HCT116 (cell line): ENCODE measurements at regions not wholly inside any gene's neighbourhood (a gene's known extent, or its start where the extent isn't known, plus 50 kb on each side); places are given as distances from the start of the nearest gene placed in this dataset.

Source experiments
- ATAC-seq: fragments of 200-7000 bp; cut with Tn5 transposase; 2 replicates; pipeline ENCODE4 v1.9.1; 2020; ENCODE audit warnings: mild to moderate bottlenecking, moderate library complexity
- BruUV-seq: library from RNA; stranded (reverse); fragments of 400-500 nt; replicated peaks from 2 replicates; lab custom pipeline; 2021; lab: Mats Ljungman, UMichigan
- CTCF ChIA-PET: fragments of 300-600 bp; sonication (Branson Sonifier 250); formaldehyde crosslinking; loops from one replicate; lab custom pipeline; 2021; ENCODE audit warnings: antibody characterized with exemption; lab: Charles Lee
- POLR2A ChIA-PET: fragments of 300-600, 350-600 bp; sonication (Branson Sonifier 250); formaldehyde crosslinking; loops from one replicate; lab custom pipeline; 2021; ENCODE audit warnings: antibody characterized with exemption; lab: Charles Lee
- RAD21 ChIA-PET, 2 experiments: fragments of 300-600 bp; sonication (Branson Sonifier 250); formaldehyde crosslinking; loops; one replicate each; lab custom pipeline; 2023; ENCODE audit warnings: low total read pairs in 2 of 2; ENCODE audit not compliant: uncharacterized antibody in 2 of 2, unreplicated experiment in 2 of 2, low non-redundant PET in 1 of 2; lab: Charles Lee
- DNase-seq: peaks from one replicate; pipeline ENCODE4 v3.0.0-alpha.2; 2010; ENCODE audit warnings: low read depth, low spot score
- H2AFZ ChIP-seq: fragments of 200-600 bp; shearing (Covaris generic), sonication (generic); 2 replicates; pipeline ENCODE4 v1.6.1; 2017; ENCODE audit warnings: low read depth, mixed run types, mixed read lengths, antibody characterized with exemption, low read length; ENCODE audit not compliant: poor library complexity, severe bottlenecking
- H3K27ac ChIP-seq: 2 replicates; pipeline ENCODE4 v1.5.1; 2012; ENCODE audit warnings: low read depth, low read length
- H3K27me3 ChIP-seq: fragments of 200-600 bp; sonication (generic); 2 replicates; pipeline ENCODE4 v1.6.1; 2016; ENCODE audit warnings: mixed run types, low read length, mixed read lengths; ENCODE audit not compliant: insufficient read depth
- H3K36me3 ChIP-seq, 2 experiments: fragments of 200-500 bp in 1 of 2; fragments of 200-600 bp in 1 of 2; sonication (Bioruptor generic) in 1 of 2; sonication (generic) in 1 of 2; 2 replicates each; pipeline versions ENCODE4 v1.5.1 to v1.6.1; 2014 to 2016; ENCODE audit warnings: low read length in 2 of 2, inconsistent platforms in 1 of 2, mixed read lengths in 1 of 2, mixed run types in 1 of 2; ENCODE audit not compliant: insufficient read depth in 2 of 2, control insufficient read depth in 1 of 2
- H3K4me1 ChIP-seq, 2 experiments: fragments of 200-600 bp in 1 of 2; sonication (generic) in 1 of 2; 2 replicates each; pipeline versions ENCODE4 v1.5.1 to v1.6.1; 2012 to 2017; ENCODE audit warnings: low read length in 2 of 2, inconsistent platforms in 1 of 2, mild to moderate bottlenecking in 1 of 2, mixed read lengths in 1 of 2, mixed run types in 1 of 2, moderate library complexity in 1 of 2; ENCODE audit not compliant: insufficient read depth in 2 of 2, control insufficient read depth in 1 of 2
- H3K4me2 ChIP-seq: fragments of 200-600 bp; sonication (generic); 2 replicates; pipeline ENCODE4 v1.6.1; 2017; ENCODE audit warnings: mixed run types, low read length, mixed read lengths
- H3K4me3 ChIP-seq, 2 experiments: fragments of 200-600 bp in 1 of 2; sonication (generic) in 1 of 2; replicated peaks in 1 of 2; 2 replicates each; pipeline ENCODE4 v1.5.1; 2011 to 2016; ENCODE audit warnings: low read length in 2 of 2, control low read depth in 1 of 2, low read depth in 1 of 2, mild to moderate bottlenecking in 1 of 2, mixed read lengths in 1 of 2, mixed run types in 1 of 2
- H3K79me2 ChIP-seq: fragments of 200-600 bp; sonication (generic); 2 replicates; pipeline ENCODE4 v1.6.1; 2017; ENCODE audit warnings: mild to moderate bottlenecking, mixed run types, low read length, moderate library complexity, mixed read lengths; ENCODE audit not compliant: insufficient read depth
- H3K9ac ChIP-seq: fragments of 200-600 bp; sonication (generic); 2 replicates; pipeline ENCODE4 v1.6.1; 2016; ENCODE audit warnings: low read length, mixed read lengths
- H3K9me2 ChIP-seq: fragments of 200-600 bp; sonication (generic), shearing (Covaris generic); 2 replicates; pipeline ENCODE4 v1.6.1; 2017; ENCODE audit warnings: mixed run types, mild to moderate bottlenecking, moderate library complexity; ENCODE audit not compliant: insufficient read depth
- H3K9me3 ChIP-seq, 2 experiments: fragments of 200-500 bp in 1 of 2; fragments of 200-600 bp in 1 of 2; sonication (Bioruptor generic) in 1 of 2; sonication (generic) in 1 of 2; 2 replicates each; pipeline ENCODE4 v1.6.1; 2014 to 2017; ENCODE audit warnings: low read length in 2 of 2, mixed read lengths in 2 of 2, inconsistent platforms in 1 of 2, low read depth in 1 of 2, mild to moderate bottlenecking in 1 of 2, mixed run types in 1 of 2, moderate library complexity in 1 of 2; ENCODE audit not compliant: control insufficient read depth in 1 of 2, insufficient read depth in 1 of 2
- H4K20me1 ChIP-seq: fragments of 200-600 bp; sonication (generic), shearing (Covaris generic); 2 replicates; pipeline ENCODE4 v1.6.1; 2017; ENCODE audit warnings: mixed run types, mild to moderate bottlenecking, moderate library complexity; ENCODE audit not compliant: insufficient read depth
- CEBPB ChIP-seq: IDR thresholded peaks from 2 replicates; pipeline ENCODE4 v1.6.1; 2012; ENCODE audit warnings: low read depth
- CTCF ChIP-seq, 3 experiments: fragments of 200-600 bp in 1 of 3; sonication (generic) in 1 of 3; IDR thresholded peaks in 2 of 3; conservative IDR thresholded peaks in 1 of 3; 2 replicates each; pipeline ENCODE4 v1.5.1; 2012 to 2017; ENCODE audit warnings: low read depth in 2 of 3, low read length in 2 of 3, antibody characterized with exemption in 1 of 3, borderline replicate concordance in 1 of 3, control low read depth in 1 of 3, mild to moderate bottlenecking in 1 of 3, mixed read lengths in 1 of 3, mixed run types in 1 of 3, moderate library complexity in 1 of 3; ENCODE audit not compliant: insufficient read depth in 1 of 3
- EGR1 ChIP-seq: IDR thresholded peaks from 2 replicates; pipeline ENCODE4 v1.6.1; 2012; ENCODE audit warnings: low read depth
- ELF1 ChIP-seq: IDR thresholded peaks from 2 replicates; pipeline ENCODE4 v1.6.1; 2012; ENCODE audit warnings: low read depth, borderline replicate concordance
- EZH2phosphoT487 ChIP-seq: fragments of 200-600 bp; IDR thresholded peaks from 2 replicates; pipeline ENCODE4 v1.6.1; 2018; ENCODE audit warnings: antibody characterized with exemption, borderline replicate concordance
- JUND ChIP-seq: IDR thresholded peaks from 2 replicates; pipeline ENCODE4 v1.6.1; 2012
- POLR2A ChIP-seq: IDR thresholded peaks from 2 replicates; pipeline ENCODE4 v1.7.0; 2011; ENCODE audit warnings: borderline replicate concordance; ENCODE audit not compliant: insufficient read depth, insufficient read length; ENCODE audit errors: extremely low read depth
- RAD21 ChIP-seq: IDR thresholded peaks from 2 replicates; pipeline ENCODE4 v1.6.1; 2012; ENCODE audit warnings: low read depth, mild to moderate bottlenecking
- SIN3A ChIP-seq: IDR thresholded peaks from 2 replicates; pipeline ENCODE4 v1.6.1; 2012; ENCODE audit warnings: low read depth
- SP1 ChIP-seq: IDR thresholded peaks from 2 replicates; pipeline ENCODE4 v1.6.1; 2012; ENCODE audit warnings: low read depth
- SRF ChIP-seq: IDR thresholded peaks from 2 replicates; pipeline ENCODE4 v1.6.1; 2012; ENCODE audit warnings: low read depth
- TCF7L2 ChIP-seq: IDR thresholded peaks from 2 replicates; pipeline ENCODE4 v1.7.0; 2011; ENCODE audit warnings: borderline replicate concordance, inconsistent platforms; ENCODE audit not compliant: insufficient read depth, insufficient read length; ENCODE audit errors: extremely low read depth
- YY1 ChIP-seq: IDR thresholded peaks from 2 replicates; pipeline ENCODE4 v1.6.1; 2011; ENCODE audit warnings: low read length, low read depth, moderate library complexity, mild to moderate bottlenecking; ENCODE audit not compliant: insufficient replicate concordance; ENCODE audit errors: extremely low read depth
- intact Hi-C: fragments of 100-400 bp; cut with micrococcal nuclease; formaldehyde crosslinking; loops from 2 replicates; pipeline ENCODE4 v1.10.0; 2022
- TF ChIP-seq, protein P1 (sequence below): IDR thresholded peaks from 2 replicates; pipeline ENCODE4 v1.6.1; 2011; ENCODE audit warnings: mild to moderate bottlenecking, low read length, moderate library complexity; ENCODE audit not compliant: insufficient replicate concordance; ENCODE audit errors: extremely low read depth
- TF ChIP-seq, protein P2 (sequence below): IDR thresholded peaks from 2 replicates; pipeline ENCODE4 v1.6.1; 2012

DNA sequence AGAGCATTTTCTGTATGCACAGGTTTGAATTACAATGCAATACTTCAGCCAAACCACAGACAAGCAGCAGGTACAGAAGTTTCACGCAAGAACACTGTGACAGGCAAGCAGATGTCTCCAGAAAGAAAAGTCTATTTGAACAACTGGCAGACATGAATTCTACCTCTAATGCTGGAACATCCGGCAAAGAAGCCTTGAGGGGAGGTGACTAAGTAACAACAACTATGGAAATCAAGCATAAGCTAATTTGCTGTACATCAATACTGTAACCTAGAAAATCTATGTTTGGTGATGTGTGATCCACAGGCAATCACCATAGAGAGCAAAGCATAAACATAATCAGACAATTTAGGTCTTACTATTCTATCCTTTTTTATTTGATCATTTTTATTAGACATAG is 65.5 kb downstream of the PLK2 start:
- no peak overlapping the region for H3K27ac ChIP-seq
- DNase-seq (no peak), ATAC-seq (no peak)
- ChIA-PET POLR2A (no interaction called here), RAD21 (no interaction called here), CTCF (no interaction called here)
- no peak overlapping the region for H3K4me2 ChIP-seq
- no peak overlapping the region for H2AFZ ChIP-seq
- H4K20me1 ChIP-seq = no peaks in the 10 kb centered on the region
- 0 out of 4 replicates have a peak, but pooled peaks cover 0 to 3% of the 10 kb centered on the region in 2 experiments for H3K4me1 ChIP-seq
- H3K9me2 ChIP-seq = no peaks in the 10 kb centered on the region
- no TSS peak for BruUV-seq
- no peak for TF ChIP-seq SP1
- TF ChIP-seq, protein P1, sequence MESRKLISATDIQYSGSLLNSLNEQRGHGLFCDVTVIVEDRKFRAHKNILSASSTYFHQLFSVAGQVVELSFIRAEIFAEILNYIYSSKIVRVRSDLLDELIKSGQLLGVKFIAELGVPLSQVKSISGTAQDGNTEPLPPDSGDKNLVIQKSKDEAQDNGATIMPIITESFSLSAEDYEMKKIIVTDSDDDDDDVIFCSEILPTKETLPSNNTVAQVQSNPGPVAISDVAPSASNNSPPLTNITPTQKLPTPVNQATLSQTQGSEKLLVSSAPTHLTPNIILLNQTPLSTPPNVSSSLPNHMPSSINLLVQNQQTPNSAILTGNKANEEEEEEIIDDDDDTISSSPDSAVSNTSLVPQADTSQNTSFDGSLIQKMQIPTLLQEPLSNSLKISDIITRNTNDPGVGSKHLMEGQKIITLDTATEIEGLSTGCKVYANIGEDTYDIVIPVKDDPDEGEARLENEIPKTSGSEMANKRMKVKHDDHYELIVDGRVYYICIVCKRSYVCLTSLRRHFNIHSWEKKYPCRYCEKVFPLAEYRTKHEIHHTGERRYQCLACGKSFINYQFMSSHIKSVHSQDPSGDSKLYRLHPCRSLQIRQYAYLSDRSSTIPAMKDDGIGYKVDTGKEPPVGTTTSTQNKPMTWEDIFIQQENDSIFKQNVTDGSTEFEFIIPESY = no peak
- TF ChIP-seq EGR1 = no peak
- no peak for TF ChIP-seq JUND
- no peak for TF ChIP-seq POLR2A
- TF ChIP-seq TCF7L2 = no peak
- TF ChIP-seq YY1 = no peak
- no peak for TF ChIP-seq RAD21
- TF ChIP-seq SIN3A = no peak
- no peak for TF ChIP-seq CTCF (IDR thresholded peaks at IDR 0.05 in 2 of 3, conservative IDR thresholded peaks at IDR 0.05 in 1 of 3; ENCODE audit: borderline replicate concordance in 1 of 3, insufficient read depth in 1 of 3, low read depth in 2 of 3, low read length in 2 of 3)
- no peak for TF ChIP-seq ELF1
- TF ChIP-seq EZH2phosphoT487 = no peak
- TF ChIP-seq CEBPB = no peak
- TF ChIP-seq, protein P2, sequence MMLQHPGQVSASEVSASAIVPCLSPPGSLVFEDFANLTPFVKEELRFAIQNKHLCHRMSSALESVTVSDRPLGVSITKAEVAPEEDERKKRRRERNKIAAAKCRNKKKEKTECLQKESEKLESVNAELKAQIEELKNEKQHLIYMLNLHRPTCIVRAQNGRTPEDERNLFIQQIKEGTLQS = no peak
- TF ChIP-seq SRF = no peak
- no peak overlapping the region for H3K9ac ChIP-seq
- no peaks in the 10 kb centered on the region for H3K79me2 ChIP-seq
- no peaks in the 10 kb centered on the region for H3K27me3 ChIP-seq
- no peaks in the 10 kb centered on the region for H3K36me3 ChIP-seq
- H3K4me3 ChIP-seq = no peak overlapping the region
- intact Hi-C loops = no loop called here
- H3K9me3 ChIP-seq = no peaks in the 10 kb centered on the region
